OCI-LY1 (cell line): ENCODE measurements at regions not wholly inside any gene's neighbourhood (a gene's known extent, or its start where the extent isn't known, plus 50 kb on each side); places are given as distances from the start of the nearest gene placed in this dataset.

Experiments
- H2AFZ ChIP-seq: fragments of 200-600 bp; sonication (generic), shearing (Covaris generic); 2 replicates; pipeline ENCODE4 v1.6.0; 2014; ENCODE audit warnings: antibody characterized with exemption, mild to moderate bottlenecking, low read length
- H3F3A ChIP-seq: fragments of 200-600 bp; sonication (generic), shearing (Covaris generic); 2 replicates; pipeline ENCODE4 v1.6.0; 2014; ENCODE audit warnings: mild to moderate bottlenecking, antibody characterized with exemption, low read length, moderate library complexity; ENCODE audit not compliant: insufficient read depth
- H3K27ac ChIP-seq: fragments of 200-600 bp; sonication (generic); 2 replicates; pipeline ENCODE4 v1.5.1; 2014; ENCODE audit warnings: low read length, mixed run types, mild to moderate bottlenecking, low read depth; ENCODE audit not compliant: poor library complexity, severe bottlenecking
- H3K27me3 ChIP-seq: fragments of 200-600 bp; sonication (generic); 2 replicates; pipeline ENCODE4 v1.6.0; 2014; ENCODE audit warnings: antibody characterized with exemption, mild to moderate bottlenecking, low read length, moderate library complexity; ENCODE audit not compliant: insufficient read depth
- H3K36me3 ChIP-seq: fragments of 200-600 bp; sonication (generic); 2 replicates; pipeline ENCODE4 v1.6.1; 2014; ENCODE audit warnings: mild to moderate bottlenecking, antibody characterized with exemption, low read length, moderate library complexity, mixed read lengths; ENCODE audit not compliant: insufficient read depth
- H3K4me1 ChIP-seq: fragments of 200-600 bp; sonication (generic); 2 replicates; pipeline ENCODE4 v1.5.1; 2014; ENCODE audit warnings: mild to moderate bottlenecking, low read length, moderate library complexity; ENCODE audit not compliant: insufficient read depth, severe bottlenecking
- H3K4me2 ChIP-seq: fragments of 200-600 bp; sonication (generic), shearing (Covaris generic); 2 replicates; pipeline ENCODE4 v1.6.1; 2014; ENCODE audit warnings: low read length
- H3K4me3 ChIP-seq: fragments of 200-600 bp; sonication (generic); 2 replicates; pipeline ENCODE4 v1.5.1; 2014; ENCODE audit warnings: low read length, low read depth, mild to moderate bottlenecking, mixed read lengths; ENCODE audit not compliant: poor library complexity, severe bottlenecking
- H3K79me2 ChIP-seq: fragments of 200-600 bp; shearing (Covaris generic); 2 replicates; pipeline ENCODE4 v1.6.1; 2016; ENCODE audit warnings: mixed run types, low read length, mixed read lengths; ENCODE audit not compliant: insufficient read depth
- H3K9ac ChIP-seq: fragments of 200-600 bp; sonication (generic), shearing (Covaris generic); 2 replicates; pipeline ENCODE4 v1.6.1; 2014; ENCODE audit warnings: mild to moderate bottlenecking, low read length, mixed read lengths
- H3K9me2 ChIP-seq: fragments of 200-600 bp; sonication (generic), shearing (Covaris generic); 2 replicates; pipeline ENCODE4 v1.6.1; 2014; ENCODE audit warnings: low read depth, mild to moderate bottlenecking, low read length, mixed read lengths
- H3K9me3 ChIP-seq: fragments of 200-600 bp; shearing (Covaris generic); 2 replicates; pipeline ENCODE4 v1.6.1; 2014; ENCODE audit warnings: low read length, mixed read lengths
- H4K20me1 ChIP-seq: fragments of 200-600 bp; sonication (generic), shearing (Covaris generic); 2 replicates; pipeline ENCODE4 v1.6.0; 2016; ENCODE audit warnings: mild to moderate bottlenecking, low read length; ENCODE audit not compliant: insufficient read depth
- CTCF ChIP-seq: fragments of 200-600 bp; sonication (generic), shearing (Covaris generic); IDR thresholded peaks from 2 replicates; pipeline ENCODE4 v1.5.1; 2017; ENCODE audit warnings: mild to moderate bottlenecking, antibody characterized with exemption, low read length, moderate library complexity, mixed read lengths
- EZH2 ChIP-seq: fragments of 200-600 bp; sonication (generic), shearing (Covaris generic); IDR thresholded peaks from 2 replicates; pipeline ENCODE4 v1.8.0; 2017; ENCODE audit warnings: borderline replicate concordance, mixed run types, mild to moderate bottlenecking, antibody characterized with exemption, low read length, moderate library complexity, mixed read lengths

GRCh38 chr13:90395348-90395747 is 952.1 kb upstream of the MIR17HG start:
- no peak overlapping the region for H3K9ac ChIP-seq
- no peaks in the 10 kb centered on the region for H3K4me1 ChIP-seq
- H3K9me3 ChIP-seq, result no peaks in the 10 kb centered on the region
- peaks cover 7% of the 10 kb centered on the region for H3K9me2 ChIP-seq
- no peaks in the 10 kb centered on the region for H3K27me3 ChIP-seq
- H4K20me1 ChIP-seq, result no peaks in the 10 kb centered on the region
- H3K4me3 ChIP-seq, result no peak overlapping the region
- no peaks in the 10 kb centered on the region for H3F3A ChIP-seq
- no peak overlapping the region for H3K27ac ChIP-seq
- no peak overlapping the region for H2AFZ ChIP-seq
- no peak overlapping the region for H3K4me2 ChIP-seq
- no peaks in the 10 kb centered on the region for H3K36me3 ChIP-seq
- no peak for TF ChIP-seq EZH2
- no peak for TF ChIP-seq CTCF
- H3K79me2 ChIP-seq, result no peaks in the 10 kb centered on the region

- TF ChIP-seq CTCF, result no peak
- no peak for TF ChIP-seq EZH2
- Histone ChIP-seq H3K9me2 (peaks cover 7% of the 10 kb centered on the region), H3K27me3 (no peaks in the 10 kb centered on the region), H3K36me3 (no peaks in the 10 kb centered on the region), H3F3A (no peaks in the 10 kb centered on the region), H3K4me1 (no peaks in the 10 kb centered on the region), H3K9me3 (no peaks in the 10 kb centered on the region), H3K79me2 (no peaks in the 10 kb centered on the region), H2AFZ (no peak overlapping the region), H3K4me3 (no peak overlapping the region), H3K27ac (no peak overlapping the region), H4K20me1 (no peaks in the 10 kb centered on the region), H3K4me2 (no peak overlapping the region), H3K9ac (no peak overlapping the region)
These were observed 951.6 kb upstream of the MIR17HG start for GRCh38 chr13:90395846-90396245.

- Histone ChIP-seq H3K36me3 (no peaks in the 10 kb centered on the region), H3K9ac (no peak overlapping the region), H3K27ac (no peak overlapping the region), H2AFZ (no peak overlapping the region), H3K27me3 (no peaks in the 10 kb centered on the region), H3F3A (no peaks in the 10 kb centered on the region), H3K9me3 (no peaks in the 10 kb centered on the region), H3K9me2 (peaks cover 7% of the 10 kb centered on the region), H3K4me2 (no peak overlapping the region), H3K79me2 (no peaks in the 10 kb centered on the region), H4K20me1 (no peaks in the 10 kb centered on the region), H3K4me3 (no peak overlapping the region), H3K4me1 (no peaks in the 10 kb centered on the region)
- TF ChIP-seq EZH2 (no peak), CTCF (no peak)
These were observed 951.2 kb upstream of the MIR17HG start for GRCh38 chr13:90396266-90396665.
